HepG2 (cell line): ENCODE measurements at regions not wholly inside any gene's neighbourhood (a gene's known extent, or its start where the extent isn't known, plus 50 kb on each side); places are given as distances from the start of the nearest gene placed in this dataset.

Experiments used
- ATF6 ChIP-seq: sonication (generic); formaldehyde crosslinking; conservative IDR thresholded peaks from 2 replicates; pipeline ENCODE4 v1.4.0; 2020; ENCODE audit warnings: missing genetic modification reagents
- ATF7-NPFF ChIP-seq: sonication (generic); formaldehyde crosslinking; IDR thresholded peaks from 2 replicates; pipeline ENCODE4 v1.8.1; 2023; ENCODE audit warnings: mild to moderate bottlenecking, low read depth, missing genetic modification reagents, moderate library complexity
- CTCF ChIP-seq: sonication (generic); formaldehyde crosslinking; IDR thresholded peaks from 2 replicates; pipeline ENCODE4 v1.5.0; 2020; ENCODE audit warnings: mild to moderate bottlenecking, missing genetic modification reagents, moderate library complexity
- EP300 ChIP-seq, 3 experiments: sonication (generic) in 1 of 3; formaldehyde crosslinking in 1 of 3; IDR thresholded peaks; 2 replicates each; pipeline versions ENCODE4 v1.5.1 to v1.6.1; 2011 to 2020; ENCODE audit warnings: low read depth in 2 of 3, low read length in 2 of 3, borderline replicate concordance in 1 of 3, improper control_type of control experiment in 1 of 3, mild to moderate bottlenecking in 1 of 3, missing genetic modification reagents in 1 of 3, moderate library complexity in 1 of 3
- EZH2 ChIP-seq: conservative IDR thresholded peaks from 2 replicates; pipeline ENCODE4 v1.6.1; 2012; ENCODE audit warnings: mild to moderate bottlenecking, low read depth, low read length, moderate library complexity
- GATAD1 ChIP-seq: IDR thresholded peaks from 2 replicates; pipeline ENCODE4 v1.6.1; 2016; ENCODE audit warnings: missing genetic modification reagents, missing compliant biosample characterization
- HMG20B ChIP-seq: conservative IDR thresholded peaks from 2 replicates; pipeline ENCODE4 v1.6.1; 2016; ENCODE audit warnings: missing genetic modification reagents, missing compliant biosample characterization
- JUNB ChIP-seq: sonication (generic); formaldehyde crosslinking; IDR thresholded peaks from 2 replicates; pipeline ENCODE4 v1.8.0; 2022; ENCODE audit warnings: missing genetic modification reagents, mild to moderate bottlenecking, borderline replicate concordance
- PHB2 ChIP-seq: fragments of 450-650 bp; IDR thresholded peaks from 2 replicates; pipeline ENCODE4 v1.6.1; 2018; ENCODE audit not compliant: partially characterized antibody
- POLR2AphosphoS5 ChIP-seq: IDR thresholded peaks from 2 replicates; pipeline ENCODE4 v1.6.1; 2012; ENCODE audit warnings: low read depth, low read length
- RXRA ChIP-seq: sonication (generic); formaldehyde crosslinking; IDR thresholded peaks from 2 replicates; pipeline ENCODE4 v1.5.1; 2020; ENCODE audit warnings: missing genetic modification reagents
- ZNF543 ChIP-seq: sonication (generic); formaldehyde crosslinking; IDR thresholded peaks from 2 replicates; pipeline ENCODE4 v1.4.0; 2020; ENCODE audit warnings: mild to moderate bottlenecking, missing genetic modification reagents
- TF ChIP-seq, protein P1 (sequence below): sonication (generic); formaldehyde crosslinking; conservative IDR thresholded peaks from 2 replicates; pipeline ENCODE4 v1.4.0; 2020; ENCODE audit warnings: missing genetic modification reagents
- TF ChIP-seq, protein P2 (sequence below): IDR thresholded peaks from 2 replicates; pipeline ENCODE4 v1.6.1; 2012; ENCODE audit warnings: low read length, improper control_type of control experiment

GRCh38 chr7:13802651-13803050 is 186.8 kb downstream of the ETV1 start:
- TF ChIP-seq CTCF (CRISPR knock-in tag): no peak
- no peak for TF ChIP-seq HMG20B (CRISPR knock-in tag)
- no peak for TF ChIP-seq RXRA (CRISPR knock-in tag)
- no peak for TF ChIP-seq ATF7-NPFF
- TF ChIP-seq, protein P1, sequence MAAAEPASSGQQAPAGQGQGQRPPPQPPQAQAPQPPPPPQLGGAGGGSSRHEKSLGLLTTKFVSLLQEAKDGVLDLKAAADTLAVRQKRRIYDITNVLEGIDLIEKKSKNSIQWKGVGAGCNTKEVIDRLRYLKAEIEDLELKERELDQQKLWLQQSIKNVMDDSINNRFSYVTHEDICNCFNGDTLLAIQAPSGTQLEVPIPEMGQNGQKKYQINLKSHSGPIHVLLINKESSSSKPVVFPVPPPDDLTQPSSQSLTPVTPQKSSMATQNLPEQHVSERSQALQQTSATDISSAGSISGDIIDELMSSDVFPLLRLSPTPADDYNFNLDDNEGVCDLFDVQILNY (CRISPR knock-in tag): no peak
- TF ChIP-seq, protein P2, sequence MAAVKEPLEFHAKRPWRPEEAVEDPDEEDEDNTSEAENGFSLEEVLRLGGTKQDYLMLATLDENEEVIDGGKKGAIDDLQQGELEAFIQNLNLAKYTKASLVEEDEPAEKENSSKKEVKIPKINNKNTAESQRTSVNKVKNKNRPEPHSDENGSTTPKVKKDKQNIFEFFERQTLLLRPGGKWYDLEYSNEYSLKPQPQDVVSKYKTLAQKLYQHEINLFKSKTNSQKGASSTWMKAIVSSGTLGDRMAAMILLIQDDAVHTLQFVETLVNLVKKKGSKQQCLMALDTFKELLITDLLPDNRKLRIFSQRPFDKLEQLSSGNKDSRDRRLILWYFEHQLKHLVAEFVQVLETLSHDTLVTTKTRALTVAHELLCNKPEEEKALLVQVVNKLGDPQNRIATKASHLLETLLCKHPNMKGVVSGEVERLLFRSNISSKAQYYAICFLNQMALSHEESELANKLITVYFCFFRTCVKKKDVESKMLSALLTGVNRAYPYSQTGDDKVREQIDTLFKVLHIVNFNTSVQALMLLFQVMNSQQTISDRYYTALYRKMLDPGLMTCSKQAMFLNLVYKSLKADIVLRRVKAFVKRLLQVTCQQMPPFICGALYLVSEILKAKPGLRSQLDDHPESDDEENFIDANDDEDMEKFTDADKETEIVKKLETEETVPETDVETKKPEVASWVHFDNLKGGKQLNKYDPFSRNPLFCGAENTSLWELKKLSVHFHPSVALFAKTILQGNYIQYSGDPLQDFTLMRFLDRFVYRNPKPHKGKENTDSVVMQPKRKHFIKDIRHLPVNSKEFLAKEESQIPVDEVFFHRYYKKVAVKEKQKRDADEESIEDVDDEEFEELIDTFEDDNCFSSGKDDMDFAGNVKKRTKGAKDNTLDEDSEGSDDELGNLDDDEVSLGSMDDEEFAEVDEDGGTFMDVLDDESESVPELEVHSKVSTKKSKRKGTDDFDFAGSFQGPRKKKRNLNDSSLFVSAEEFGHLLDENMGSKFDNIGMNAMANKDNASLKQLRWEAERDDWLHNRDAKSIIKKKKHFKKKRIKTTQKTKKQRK: no peak
- no peak for TF ChIP-seq EZH2
- no peak for TF ChIP-seq POLR2AphosphoS5
- TF ChIP-seq PHB2: no peak
- TF ChIP-seq ZNF543 (CRISPR knock-in tag): no peak
- no peak for TF ChIP-seq GATAD1 (CRISPR knock-in tag)
- TF ChIP-seq EP300 (IDR thresholded peaks at IDR 0.05; ENCODE audit: low read depth in 2 of 2, low read length in 2 of 2): no peak
- TF ChIP-seq EP300 (CRISPR knock-in tag; IDR thresholded peaks at IDR 0.05; ENCODE audit: borderline replicate concordance): no peak
- no peak for TF ChIP-seq ATF6
- no peak for TF ChIP-seq JUNB (CRISPR knock-in tag)
